K562 (cell line): ENCODE measurements at regions not wholly inside any gene's neighbourhood (a gene's known extent, or its start where the extent isn't known, plus 50 kb on each side); places are given as distances from the start of the nearest gene placed in this dataset.

ENCODE experiments used
- ATAC-seq: fragments of 200-7000 bp; cut with Tn5 transposase; 3 replicates; pipeline ENCODE4 v1.9.1; 2020; ENCODE audit warnings: moderate library complexity
- BruUV-seq: library from RNA; stranded (reverse); fragments of 400-500 nt; replicated peaks from 2 replicates; lab custom pipeline; 2021; lab: Mats Ljungman, UMichigan
- CTCF ChIA-PET: fragments of 300-600 bp; formaldehyde crosslinking; extraction: SDS; loops from one replicate; lab custom pipeline; 2021; ENCODE audit warnings: low intra/inter-chr PET ratio; lab: Yijun Ruan, JAX
- POLR2A ChIA-PET: fragments of 300-600, 350-650 bp; sonication (Branson Sonifier 250); formaldehyde crosslinking; extraction: SDS; loops from one replicate; lab custom pipeline; 2021; ENCODE audit warnings: antibody characterized with exemption, inconsistent platforms; lab: Yijun Ruan, JAX
- DNase-seq, 4 experiments: peaks; one replicate each; pipeline versions ENCODE4 v3.0.0 to v3.0.0-alpha.2; 2011 to 2018; ENCODE audit warnings: low spot score in 3 of 4, mixed read lengths in 3 of 4; ENCODE audit errors: extremely low read depth in 1 of 4
- FAIRE-seq: peaks from 2 replicates; lab custom pipeline; 2011; peaks lifted over from hg19 to GRCh38; lab: Jason Lieb, UNC
- H2AFZ ChIP-seq: 2 replicates; pipeline ENCODE4 v1.6.0; 2011; ENCODE audit warnings: low read depth, low read length, control low read depth, inconsistent platforms
- H3K27ac ChIP-seq: fragments of 200-600 bp; 3 replicates; pipeline ENCODE4 v1.8.0; 2011; ENCODE audit warnings: low read depth, mild to moderate bottlenecking, control low read depth, inconsistent platforms, low read length, moderate library complexity, mixed read lengths; ENCODE audit errors: extremely low read depth
- H3K27me3 ChIP-seq, 2 experiments: fragments of 300-600 bp in 1 of 2; 2 replicates in 1 of 2; 3 replicates in 1 of 2; pipeline versions ENCODE4 v1.6.0 to v1.8.0; 2011; ENCODE audit warnings: inconsistent platforms in 2 of 2, low read length in 2 of 2, mild to moderate bottlenecking in 1 of 2, mixed read lengths in 1 of 2, moderate library complexity in 1 of 2; ENCODE audit not compliant: control insufficient read depth in 2 of 2, insufficient read depth in 2 of 2
- H3K36me3 ChIP-seq: fragments of 300-600 bp; 3 replicates; pipeline ENCODE4 v1.8.0; 2011; ENCODE audit warnings: mild to moderate bottlenecking, low read length, inconsistent platforms; ENCODE audit not compliant: control insufficient read depth, insufficient read depth
- H3K4me1 ChIP-seq, 2 experiments: fragments of 200-600 bp in 1 of 2; replicated peaks in 1 of 2; 2 replicates in 1 of 2; 3 replicates in 1 of 2; pipeline versions ENCODE4 v1.5.1 to v1.8.0; 2011; ENCODE audit warnings: inconsistent platforms in 2 of 2, low read length in 2 of 2, mild to moderate bottlenecking in 1 of 2, mixed read lengths in 1 of 2, moderate library complexity in 1 of 2; ENCODE audit not compliant: control insufficient read depth in 2 of 2, insufficient read depth in 2 of 2
- H3K4me2 ChIP-seq: 2 replicates; pipeline ENCODE4 v1.6.1; 2011; ENCODE audit warnings: low read length, control low read depth, inconsistent platforms, mixed read lengths; ENCODE audit not compliant: insufficient read depth
- H3K4me3 ChIP-seq: fragments of 200-600 bp; sonication (generic), shearing (Covaris generic); 2 replicates; pipeline ENCODE4 v1.5.1; 2016; ENCODE audit warnings: control low read depth, inconsistent platforms
- H3K79me2 ChIP-seq: fragments of 200-600 bp; 3 replicates; pipeline ENCODE4 v1.8.0; 2011; ENCODE audit warnings: low read length, inconsistent platforms; ENCODE audit not compliant: control insufficient read depth, insufficient read depth
- H3K9ac ChIP-seq, 2 experiments: 2 replicates each; pipeline versions ENCODE4 v1.6.0 to v1.6.1; 2011; ENCODE audit warnings: low read depth in 2 of 2, low read length in 2 of 2, control low read depth in 1 of 2, inconsistent platforms in 1 of 2, mild to moderate bottlenecking in 1 of 2, mixed read lengths in 1 of 2; ENCODE audit not compliant: insufficient read depth in 1 of 2
- H3K9me1 ChIP-seq: one replicate; pipeline ENCODE4 v1.6.0; 2011; ENCODE audit warnings: inconsistent platforms, mild to moderate bottlenecking, low read length, moderate library complexity; ENCODE audit not compliant: control insufficient read depth, insufficient read depth
- H3K9me3 ChIP-seq: replicated peaks from 2 replicates; pipeline ENCODE4 v1.5.1; 2011; ENCODE audit warnings: low read depth, low read length, inconsistent platforms; ENCODE audit not compliant: control insufficient read depth, insufficient read depth
- H4K20me1 ChIP-seq: replicated peaks from 2 replicates; pipeline ENCODE4 v1.6.1; 2011; ENCODE audit warnings: low read length, inconsistent platforms, mixed read lengths; ENCODE audit not compliant: control insufficient read depth, insufficient read depth
- ATF3 ChIP-seq, 2 experiments: fragments of 450-650 bp in 1 of 2; sonication (generic) in 1 of 2; formaldehyde crosslinking in 1 of 2; IDR thresholded peaks in 1 of 2; conservative IDR thresholded peaks in 1 of 2; 2 replicates each; pipeline versions ENCODE4 v1.6.1 to v1.8.1; 2016 to 2023; ENCODE audit warnings: mild to moderate bottlenecking in 2 of 2, moderate library complexity in 2 of 2, inconsistent platforms in 1 of 2, missing genetic modification reagents in 1 of 2
- CHD4 ChIP-seq: fragments of 200-600 bp; sonication (generic); IDR thresholded peaks from 3 replicates; pipeline ENCODE4 v1.6.1; 2012; ENCODE audit warnings: low read depth, mild to moderate bottlenecking, mixed read lengths, low read length, inconsistent platforms; ENCODE audit not compliant: insufficient read depth, insufficient replicate concordance, poor library complexity, severe bottlenecking
- ELK3 ChIP-seq: fragments of 450-650 bp; formaldehyde crosslinking; IDR thresholded peaks from 2 replicates; pipeline ENCODE4 v1.4.0; 2020; ENCODE audit warnings: mild to moderate bottlenecking
- ETS1 ChIP-seq: conservative IDR thresholded peaks from 2 replicates; pipeline ENCODE4 v1.6.1; 2011; ENCODE audit warnings: low read depth, mild to moderate bottlenecking, low read length; ENCODE audit not compliant: control insufficient read depth
- FOXP1 ChIP-seq: sonication (generic); formaldehyde crosslinking; IDR thresholded peaks from 2 replicates; pipeline ENCODE4 v1.8.0; 2022; ENCODE audit warnings: mild to moderate bottlenecking, missing genetic modification reagents
- GABPB1 ChIP-seq: sonication (generic); formaldehyde crosslinking; IDR thresholded peaks from 2 replicates; pipeline ENCODE4 v1.8.0; 2022; ENCODE audit warnings: mild to moderate bottlenecking, missing genetic modification reagents
- HEY1 ChIP-seq: fragments of 250-450 bp; sonication (Bioruptor Pico); IDR thresholded peaks from 2 replicates; pipeline ENCODE4 v1.5.0; 2020; ENCODE audit warnings: mild to moderate bottlenecking, moderate library complexity, borderline replicate concordance
- HNRNPH1 ChIP-seq: fragments of 200-400 bp; formaldehyde crosslinking; optimal IDR thresholded peaks from 2 replicates; pipeline ENCODE3; 2017; ENCODE audit warnings: low read depth, mild to moderate bottlenecking, low read length, moderate library complexity
- ILF3 ChIP-seq: fragments of 450-650 bp; IDR thresholded peaks from 2 replicates; pipeline ENCODE4 v1.6.1; 2018; ENCODE audit warnings: antibody characterized with exemption, mild to moderate bottlenecking, moderate library complexity, borderline replicate concordance
- LCOR ChIP-seq: sonication (generic); formaldehyde crosslinking; IDR thresholded peaks from 2 replicates; pipeline ENCODE4 v1.8.0; 2022; ENCODE audit warnings: mild to moderate bottlenecking, missing genetic modification reagents
- SMARCB1 ChIP-seq: IDR thresholded peaks from 2 replicates; pipeline ENCODE4 v1.6.1; 2011; ENCODE audit warnings: improper control_type of control experiment, low read depth; ENCODE audit not compliant: insufficient read length
- TEAD4 ChIP-seq, 2 experiments: sonication (generic) in 1 of 2; formaldehyde crosslinking in 1 of 2; IDR thresholded peaks; 2 replicates each; pipeline versions ENCODE4 v1.6.1 to v1.8.0; 2012 to 2022; ENCODE audit warnings: borderline replicate concordance in 1 of 2, inconsistent platforms in 1 of 2, low read length in 1 of 2, mild to moderate bottlenecking in 1 of 2, missing genetic modification reagents in 1 of 2
- TGIF2 ChIP-seq: sonication (generic); formaldehyde crosslinking; IDR thresholded peaks from 2 replicates; pipeline ENCODE4 v1.8.1; 2022; ENCODE audit warnings: mild to moderate bottlenecking, missing genetic modification reagents, moderate library complexity
- ZMIZ1 ChIP-seq, 2 experiments: fragments of 150-350 bp in 1 of 2; IDR thresholded peaks; 2 replicates each; pipeline ENCODE4 v1.6.1; 2012 to 2016; ENCODE audit warnings: low read depth in 2 of 2, low read length in 2 of 2, mild to moderate bottlenecking in 1 of 2, moderate library complexity in 1 of 2
- ZNF140 ChIP-seq: fragments of 250-450 bp; sonication (Bioruptor Pico); IDR thresholded peaks from 2 replicates; pipeline ENCODE4 v1.8.0; 2021; ENCODE audit warnings: moderate library complexity, mild to moderate bottlenecking, inconsistent platforms
- ZNF431 ChIP-seq: sonication (generic); formaldehyde crosslinking; IDR thresholded peaks from 2 replicates; pipeline ENCODE4 v1.8.0; 2022; ENCODE audit warnings: mild to moderate bottlenecking, missing genetic modification reagents
- WGBS: fragments of 100-300 bp; shearing (Covaris generic); methylation state at CpG from one replicate; pipeline ENCODE4 v1.1.6; 2016; ENCODE audit warnings: low coverage, mixed read lengths; ENCODE audit not compliant: insufficient coverage; ENCODE audit errors: missing lambda C conversion rate; 5-methylcytosine and 5-hydroxymethylcytosine counted together
- in situ Hi-C: fragments of 300-500 bp; cut with MboI; formaldehyde crosslinking; loops from 4 replicates; pipeline ENCODE4 v1.15.0; 2018; ENCODE audit warnings: inconsistent platforms, mixed read lengths
- intact Hi-C: fragments of 100-400 bp; cut with micrococcal nuclease; formaldehyde crosslinking; loops from 2 replicates; pipeline ENCODE4 v1.14.2; 2022

- 4% methylated on average over 4 of the region's 4 CpGs for WGBS
- CTCF ChIA-PET = no interaction called here
- H3K36me3 ChIP-seq = no peaks in the 10 kb centered on the region
- no peak overlapping the region for H3K4me2 ChIP-seq
- no peaks in the 10 kb centered on the region for H4K20me1 ChIP-seq
- no peak overlapping the region for H3K9ac ChIP-seq
- H3K9me1 ChIP-seq = no peaks in the 10 kb centered on the region
- H3K4me3 ChIP-seq = no peak overlapping the region
- POLR2A ChIA-PET = no interaction called here
- no peaks in the 10 kb centered on the region for H3K79me2 ChIP-seq
- H2AFZ ChIP-seq = no peak overlapping the region
- DNase-seq (no peak), ATAC-seq (no peak), FAIRE-seq (no peak)
- H3K27ac ChIP-seq = no peak overlapping the region
- in situ Hi-C loops = no loop called here
- intact Hi-C loops = no loop called here
- no peaks in the 10 kb centered on the region for H3K4me1 ChIP-seq
- no TSS peak for BruUV-seq
- no peaks in the 10 kb centered on the region for H3K27me3 ChIP-seq
- no peaks in the 10 kb centered on the region for H3K9me3 ChIP-seq
- TF ChIP-seq ATF3 (IDR thresholded peaks at IDR 0.05) = no peak
- no peak for TF ChIP-seq ATF3 (CRISPR knock-in tag; conservative IDR thresholded peaks at IDR 0.05)
- no peak for TF ChIP-seq ELK3
- TF ChIP-seq LCOR (CRISPR knock-in tag) = no peak
- no peak for TF ChIP-seq ILF3
- no peak for TF ChIP-seq HNRNPH1
- TF ChIP-seq GABPB1 (CRISPR knock-in tag) = no peak
- no peak for TF ChIP-seq FOXP1
- TF ChIP-seq ZNF431 (CRISPR knock-in tag) = no peak
- no peak for TF ChIP-seq ZMIZ1 (IDR thresholded peaks at IDR 0.05; ENCODE audit: low read depth in 2 of 2, low read length in 2 of 2)
- TF ChIP-seq ZNF140 (CRISPR knock-in tag) = no peak
- TF ChIP-seq ETS1 = no peak
- no peak for TF ChIP-seq TGIF2 (CRISPR knock-in tag)
- no peak for TF ChIP-seq TEAD4 (IDR thresholded peaks at IDR 0.05; ENCODE audit: low read length)
- no peak for TF ChIP-seq TEAD4 (CRISPR knock-in tag; IDR thresholded peaks at IDR 0.05; ENCODE audit: borderline replicate concordance)
- no peak for TF ChIP-seq CHD4
- no peak for TF ChIP-seq HEY1
- no peak for TF ChIP-seq SMARCB1
These were observed 743.8 kb upstream of the NEGR1 start for GRCh38 chr1:73026114-73026513.
